ENCODE measurements at regions not wholly inside any gene's neighbourhood (a gene's known extent, or its start where the extent isn't known, plus 50 kb on each side); places are given as distances from the start of the nearest gene placed in this dataset.

DNA sequence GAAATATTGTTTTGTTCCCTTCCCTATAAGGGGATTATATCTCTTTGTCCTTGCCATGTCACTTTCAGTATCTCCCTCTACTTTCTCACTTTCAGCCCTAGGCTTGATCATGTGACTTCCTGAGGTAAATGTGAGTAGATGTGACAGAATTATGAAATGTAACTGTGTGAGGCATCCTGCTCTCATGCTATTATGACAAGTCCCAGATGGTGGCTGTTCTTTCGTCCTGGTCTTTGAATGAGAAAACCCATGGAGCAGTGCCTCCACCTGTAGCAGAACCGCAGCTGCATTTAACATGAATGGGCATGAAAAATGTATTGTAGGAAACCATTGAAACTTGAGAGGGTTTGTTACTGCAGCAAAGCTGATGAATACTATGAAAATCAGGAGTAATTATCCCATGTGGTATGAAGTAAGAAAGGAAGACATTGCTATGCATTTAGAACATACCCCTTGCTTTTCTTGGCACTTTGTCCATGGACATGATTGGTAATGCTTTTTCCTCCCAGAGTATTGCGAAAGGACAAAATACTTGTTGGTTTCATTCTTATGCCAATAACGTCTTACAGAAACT is 202.2 kb upstream of the GPRIN3 start:
- no peak for TF ChIP-seq REST (IDR thresholded peaks at IDR 0.05; ENCODE audit: insufficient read depth in 1 of 2, low read depth in 2 of 2, low read length in 2 of 2)
- no peak for TF ChIP-seq FOXP2 (optimal IDR thresholded peaks at IDR 0.05; ENCODE audit: borderline replicate concordance, extremely low read depth, extremely low read length, insufficient read depth)
- TF ChIP-seq SIN3A (IDR thresholded peaks at IDR 0.05; ENCODE audit: borderline replicate concordance, insufficient read depth, low read length), result no peak
- no peak for TF ChIP-seq TAF1 (IDR thresholded peaks at IDR 0.05; ENCODE audit: borderline replicate concordance, insufficient read depth, low read length)
- no peak for TF ChIP-seq POLR2AphosphoS5 (IDR thresholded peaks at IDR 0.05; ENCODE audit: low read depth, low read length)

DNA sequence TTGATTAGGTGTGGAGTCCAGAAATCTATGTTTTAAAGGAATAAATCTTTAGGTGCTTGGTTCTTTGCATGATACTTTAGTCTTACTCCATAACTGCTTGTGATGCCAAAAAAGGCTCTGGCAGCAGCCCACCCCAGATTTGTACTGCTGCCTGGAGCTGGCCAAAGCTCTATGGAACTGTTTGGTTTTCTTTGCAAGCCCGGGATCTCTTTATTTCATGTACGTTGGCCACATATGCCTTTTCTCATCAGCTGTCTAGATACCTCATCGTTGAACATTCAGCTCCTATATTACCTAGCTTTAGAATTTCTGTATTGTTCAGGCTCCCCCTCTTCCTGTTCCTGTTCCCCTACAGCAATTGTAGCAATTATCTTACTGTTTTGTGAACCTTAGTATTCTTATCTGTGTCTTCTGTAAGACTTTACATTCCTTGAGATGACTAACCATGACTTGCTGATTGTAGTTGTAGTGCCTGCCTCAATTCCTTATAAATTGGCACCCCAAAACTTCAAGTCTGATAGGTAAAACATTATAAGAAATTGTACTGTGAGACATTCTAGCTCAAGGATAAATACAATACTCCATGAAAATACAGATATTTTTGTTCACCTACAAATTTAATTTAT is 199.4 kb upstream of the GPRIN3 start:
- TF ChIP-seq SIN3A (IDR thresholded peaks at IDR 0.05; ENCODE audit: borderline replicate concordance, insufficient read depth, low read length), result no peak
- TF ChIP-seq TAF1 (IDR thresholded peaks at IDR 0.05; ENCODE audit: borderline replicate concordance, insufficient read depth, low read length), result no peak
- no peak for TF ChIP-seq POLR2AphosphoS5 (IDR thresholded peaks at IDR 0.05; ENCODE audit: low read depth, low read length)
- TF ChIP-seq REST (IDR thresholded peaks at IDR 0.05; ENCODE audit: insufficient read depth in 1 of 2, low read depth in 2 of 2, low read length in 2 of 2), result no peak
- no peak for TF ChIP-seq FOXP2 (optimal IDR thresholded peaks at IDR 0.05; ENCODE audit: borderline replicate concordance, extremely low read depth, extremely low read length, insufficient read depth)

DNA sequence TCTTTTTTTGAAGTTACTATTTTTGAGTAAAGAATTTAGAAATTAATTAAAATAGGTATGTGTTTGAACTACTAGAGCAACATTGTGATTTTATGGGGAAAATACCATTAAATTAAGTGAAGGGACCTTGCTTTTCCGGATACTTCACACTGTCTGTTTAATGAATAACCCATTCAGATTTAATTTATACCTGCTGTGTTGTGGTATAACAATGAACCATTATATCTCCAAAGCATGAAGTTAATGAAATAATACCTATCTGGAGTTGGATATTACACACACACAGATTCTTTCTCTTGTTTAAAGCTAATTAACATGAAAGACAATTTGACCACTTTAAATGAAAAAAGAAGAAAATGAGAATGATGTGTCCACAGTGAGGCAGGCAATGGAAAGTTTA is 195.0 kb upstream of the GPRIN3 start:
- TF ChIP-seq TAF1 (IDR thresholded peaks at IDR 0.05; ENCODE audit: borderline replicate concordance, insufficient read depth, low read length), result no peak

DNA sequence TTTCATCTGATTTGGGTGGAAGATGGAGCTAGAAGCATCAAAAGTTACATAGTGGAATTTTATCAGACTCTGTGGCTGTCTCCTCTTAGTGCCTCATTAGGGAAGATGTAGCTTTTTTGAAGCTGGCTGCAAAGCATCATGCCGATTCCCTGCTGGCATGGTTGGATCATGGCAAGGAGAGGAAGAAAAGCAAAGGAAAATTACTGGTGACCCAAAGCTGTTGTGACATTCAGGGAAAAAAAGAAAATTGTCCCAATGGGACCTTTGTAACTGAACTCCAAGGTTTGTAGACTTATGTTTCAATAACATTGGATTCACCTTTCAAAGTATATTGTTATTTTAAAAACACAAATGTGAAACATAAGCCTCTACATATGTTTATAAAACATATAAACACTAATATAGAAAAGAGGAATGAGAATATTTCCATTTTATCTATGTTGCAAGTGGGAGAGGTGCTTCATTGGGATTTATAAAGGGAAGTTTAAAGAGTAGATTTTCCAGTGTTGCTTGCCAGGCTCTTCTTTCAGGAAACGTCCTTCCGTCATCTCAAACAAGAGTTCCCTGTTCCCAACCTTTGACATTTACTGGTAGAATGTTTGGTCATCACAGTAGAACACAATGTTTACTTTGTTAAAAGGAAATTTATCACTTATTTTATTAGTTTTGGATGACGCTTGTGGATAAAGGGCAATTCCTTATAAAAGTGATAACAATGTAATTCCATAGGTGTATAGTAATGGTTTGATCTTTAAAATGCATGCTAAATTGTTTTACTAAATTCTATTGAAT is 190.1 kb upstream of the GPRIN3 start:
- TF ChIP-seq FOXP2 (optimal IDR thresholded peaks at IDR 0.05; ENCODE audit: borderline replicate concordance, extremely low read depth, extremely low read length, insufficient read depth) (no peak), REST (IDR thresholded peaks at IDR 0.05; ENCODE audit: insufficient read depth in 1 of 2, low read depth in 2 of 2, low read length in 2 of 2) (no peak)

DNA sequence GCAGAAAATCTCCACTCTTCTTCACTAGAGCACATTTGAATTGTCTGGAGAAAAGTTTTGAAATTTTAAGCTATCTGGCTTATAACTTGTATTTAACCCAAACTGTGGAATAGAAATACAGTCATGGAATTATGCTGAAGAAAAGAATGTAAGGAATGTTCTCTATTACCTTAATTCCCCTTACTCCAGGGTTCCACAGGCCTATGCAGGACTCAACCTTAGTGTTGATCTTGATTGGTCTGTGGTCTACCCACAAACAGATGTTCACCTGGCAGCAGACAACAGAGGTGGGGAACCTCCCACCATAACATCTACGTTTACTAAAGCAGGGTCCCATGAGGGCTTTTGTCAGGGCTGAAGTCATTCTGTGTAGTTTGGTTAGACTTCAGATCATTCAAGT is 189.3 kb upstream of the GPRIN3 start:
- TF ChIP-seq REST (IDR thresholded peaks at IDR 0.05; ENCODE audit: insufficient read depth in 1 of 2, low read depth in 2 of 2, low read length in 2 of 2), result no peak
